ENCODE measurements at regions not wholly inside any gene's neighbourhood (a gene's known extent, or its start where the extent isn't known, plus 50 kb on each side); places are given as distances from the start of the nearest gene placed in this dataset.
"Not testable (repeated sequence)": the region's sequence is repeated elsewhere in the genome, so short reads cannot be mapped to it uniquely, and the experiment has no call there.

GRCh38 chr16:48961546-48961945, 320.1 kb downstream of the CBLN1 start:
- no peaks in the 10 kb centered on the region for H3K27me3 ChIP-seq (ENCODE audit: control insufficient read depth in 2 of 2, insufficient read depth in 2 of 2, low read length in 2 of 2)
- H3K9ac ChIP-seq (ENCODE audit: low read depth in 1 of 2, low read length in 2 of 2): no peak overlapping the region
- H3K4me3 ChIP-seq (ENCODE audit: low read length in 2 of 2): no peak overlapping the region
- no peaks in the 10 kb centered on the region for H3K9me3 ChIP-seq (ENCODE audit: control insufficient read depth in 2 of 2, low read length in 2 of 2)
- H3K36me3 ChIP-seq (ENCODE audit: control insufficient read depth in 2 of 2, insufficient read depth in 2 of 2, low read length in 2 of 2): no peaks in the 10 kb centered on the region
- no peak overlapping the region for H3K27ac ChIP-seq (ENCODE audit: low read depth in 2 of 2, low read length in 2 of 2)
- H3K4me1 ChIP-seq (ENCODE audit: control insufficient read depth in 2 of 2, insufficient read depth in 2 of 2, low read length in 2 of 2): no peaks in the 10 kb centered on the region

GRCh38 chr16:48960830-48961229, 320.8 kb downstream of the CBLN1 start:
- H3K27ac ChIP-seq (ENCODE audit: low read depth in 2 of 2, low read length in 2 of 2): no peak overlapping the region
- no peaks in the 10 kb centered on the region for H3K4me1 ChIP-seq (ENCODE audit: control insufficient read depth in 2 of 2, insufficient read depth in 2 of 2, low read length in 2 of 2)
- H3K36me3 ChIP-seq (ENCODE audit: control insufficient read depth in 2 of 2, insufficient read depth in 2 of 2, low read length in 2 of 2): no peaks in the 10 kb centered on the region
- H3K27me3 ChIP-seq (ENCODE audit: control insufficient read depth in 2 of 2, insufficient read depth in 2 of 2, low read length in 2 of 2): no peaks in the 10 kb centered on the region
- no peaks in the 10 kb centered on the region for H3K9me3 ChIP-seq (ENCODE audit: control insufficient read depth in 2 of 2, low read length in 2 of 2)
- no peak overlapping the region for H3K4me3 ChIP-seq (ENCODE audit: low read length in 2 of 2)
- H3K9ac ChIP-seq (ENCODE audit: low read depth in 1 of 2, low read length in 2 of 2): no peak overlapping the region

- H3K9ac ChIP-seq (ENCODE audit: low read depth in 1 of 2, low read length in 2 of 2): no peak overlapping the region
Observed at GRCh38 chr16:48959747-48960146, 321.9 kb downstream of the CBLN1 start.

GRCh38 chr16:48959204-48959603, 322.4 kb downstream of the CBLN1 start:
- H3K27ac ChIP-seq (ENCODE audit: low read depth in 2 of 2, low read length in 2 of 2): no peak overlapping the region
- H3K4me3 ChIP-seq (ENCODE audit: low read length in 2 of 2): no peak overlapping the region
- no peaks in the 10 kb centered on the region for H3K27me3 ChIP-seq (ENCODE audit: control insufficient read depth in 2 of 2, insufficient read depth in 2 of 2, low read length in 2 of 2)
- no peaks in the 10 kb centered on the region for H3K36me3 ChIP-seq (ENCODE audit: control insufficient read depth in 2 of 2, insufficient read depth in 2 of 2, low read length in 2 of 2)
- no peaks in the 10 kb centered on the region for H3K4me1 ChIP-seq (ENCODE audit: control insufficient read depth in 2 of 2, insufficient read depth in 2 of 2, low read length in 2 of 2)
- H3K9ac ChIP-seq (ENCODE audit: low read depth in 1 of 2, low read length in 2 of 2): no peak overlapping the region
- H3K9me3 ChIP-seq (ENCODE audit: control insufficient read depth in 2 of 2, low read length in 2 of 2): no peaks in the 10 kb centered on the region

More at GRCh38 chr16:48959747-48960146, 321.9 kb downstream of the CBLN1 start:
- Histone ChIP-seq H3K9me3 (ENCODE audit: control insufficient read depth in 2 of 2, low read length in 2 of 2) (no peaks in the 10 kb centered on the region), H3K4me1 (ENCODE audit: control insufficient read depth in 2 of 2, insufficient read depth in 2 of 2, low read length in 2 of 2) (no peaks in the 10 kb centered on the region), H3K4me3 (ENCODE audit: low read length in 2 of 2) (no peak overlapping the region), H3K36me3 (ENCODE audit: control insufficient read depth in 2 of 2, insufficient read depth in 2 of 2, low read length in 2 of 2) (no peaks in the 10 kb centered on the region), H3K27me3 (ENCODE audit: control insufficient read depth in 2 of 2, insufficient read depth in 2 of 2, low read length in 2 of 2) (no peaks in the 10 kb centered on the region), H3K27ac (ENCODE audit: low read depth in 2 of 2, low read length in 2 of 2) (no peak overlapping the region)

- Histone ChIP-seq H3K4me3 (ENCODE audit: low read length in 2 of 2) (no peak overlapping the region), H3K27ac (ENCODE audit: low read depth in 2 of 2, low read length in 2 of 2) (no peak overlapping the region), H3K36me3 (ENCODE audit: control insufficient read depth in 2 of 2, insufficient read depth in 2 of 2, low read length in 2 of 2) (no peaks in the 10 kb centered on the region), H3K27me3 (ENCODE audit: control insufficient read depth in 2 of 2, insufficient read depth in 2 of 2, low read length in 2 of 2) (no peaks in the 10 kb centered on the region), H3K9me3 (ENCODE audit: control insufficient read depth in 2 of 2, low read length in 2 of 2) (no peaks in the 10 kb centered on the region), H3K9ac (ENCODE audit: low read depth in 1 of 2, low read length in 2 of 2) (no peak overlapping the region), H3K4me1 (ENCODE audit: control insufficient read depth in 2 of 2, insufficient read depth in 2 of 2, low read length in 2 of 2) (no peaks in the 10 kb centered on the region)
Observed at GRCh38 chr16:48958681-48959080, 323.0 kb downstream of the CBLN1 start.

- Histone ChIP-seq H3K9ac (ENCODE audit: low read depth in 1 of 2, low read length in 2 of 2) (no peak overlapping the region), H3K4me3 (ENCODE audit: low read length in 2 of 2) (no peak overlapping the region), H3K9me3 (ENCODE audit: control insufficient read depth in 2 of 2, low read length in 2 of 2) (no peaks in the 10 kb centered on the region), H3K27ac (ENCODE audit: low read depth in 2 of 2, low read length in 2 of 2) (no peak overlapping the region), H3K27me3 (ENCODE audit: control insufficient read depth in 2 of 2, insufficient read depth in 2 of 2, low read length in 2 of 2) (no peaks in the 10 kb centered on the region), H3K36me3 (ENCODE audit: control insufficient read depth in 2 of 2, insufficient read depth in 2 of 2, low read length in 2 of 2) (no peaks in the 10 kb centered on the region), H3K4me1 (ENCODE audit: control insufficient read depth in 2 of 2, insufficient read depth in 2 of 2, low read length in 2 of 2) (no peaks in the 10 kb centered on the region)
Observed at GRCh38 chr16:48956620-48957019, 325.0 kb downstream of the CBLN1 start.

- H3K27me3 ChIP-seq (ENCODE audit: control insufficient read depth in 2 of 2, insufficient read depth in 2 of 2, low read length in 2 of 2): no peaks in the 10 kb centered on the region
- no peak overlapping the region for H3K4me3 ChIP-seq (ENCODE audit: low read length in 2 of 2)
- H3K27ac ChIP-seq (ENCODE audit: low read depth in 2 of 2, low read length in 2 of 2): no peak overlapping the region
- no peaks in the 10 kb centered on the region for H3K9me3 ChIP-seq (ENCODE audit: control insufficient read depth in 2 of 2, low read length in 2 of 2)
- H3K4me1 ChIP-seq (ENCODE audit: control insufficient read depth in 2 of 2, insufficient read depth in 2 of 2, low read length in 2 of 2): no peaks in the 10 kb centered on the region
- H3K36me3 ChIP-seq (ENCODE audit: control insufficient read depth in 2 of 2, insufficient read depth in 2 of 2, low read length in 2 of 2): no peaks in the 10 kb centered on the region
- H3K9ac ChIP-seq (ENCODE audit: low read depth in 1 of 2, low read length in 2 of 2): no peak overlapping the region
Observed at GRCh38 chr16:48955837-48956236, 325.8 kb downstream of the CBLN1 start.

GRCh38 chr16:48951621-48952125, 330.0 kb downstream of the CBLN1 start:
- not testable (repeated sequence) for H3K9ac ChIP-seq (ENCODE audit: low read depth in 1 of 2, low read length in 2 of 2); H3K36me3 ChIP-seq (ENCODE audit: control insufficient read depth in 2 of 2, insufficient read depth in 2 of 2, low read length in 2 of 2); H3K4me1 ChIP-seq (ENCODE audit: control insufficient read depth in 2 of 2, insufficient read depth in 2 of 2, low read length in 2 of 2); H3K27ac ChIP-seq (ENCODE audit: low read depth in 2 of 2, low read length in 2 of 2); H3K9me3 ChIP-seq (ENCODE audit: control insufficient read depth in 2 of 2, low read length in 2 of 2); H3K4me3 ChIP-seq (ENCODE audit: low read length in 2 of 2); H3K27me3 ChIP-seq (ENCODE audit: control insufficient read depth in 2 of 2, insufficient read depth in 2 of 2, low read length in 2 of 2)

GRCh38 chr16:48950184-48950583, 331.5 kb downstream of the CBLN1 start:
- Histone ChIP-seq H3K9me3 (ENCODE audit: control insufficient read depth in 2 of 2, low read length in 2 of 2) (no peaks in the 10 kb centered on the region), H3K27me3 (ENCODE audit: control insufficient read depth in 2 of 2, insufficient read depth in 2 of 2, low read length in 2 of 2) (no peaks in the 10 kb centered on the region), H3K27ac (ENCODE audit: low read depth in 2 of 2, low read length in 2 of 2) (no peak overlapping the region), H3K4me3 (ENCODE audit: low read length in 2 of 2) (no peak overlapping the region), H3K9ac (ENCODE audit: low read depth in 1 of 2, low read length in 2 of 2) (no peak overlapping the region), H3K36me3 (ENCODE audit: control insufficient read depth in 2 of 2, insufficient read depth in 2 of 2, low read length in 2 of 2) (no peaks in the 10 kb centered on the region), H3K4me1 (ENCODE audit: control insufficient read depth in 2 of 2, insufficient read depth in 2 of 2, low read length in 2 of 2) (no peaks in the 10 kb centered on the region)

- no peaks in the 10 kb centered on the region for H3K36me3 ChIP-seq (ENCODE audit: control insufficient read depth in 2 of 2, insufficient read depth in 2 of 2, low read length in 2 of 2)
- no peaks in the 10 kb centered on the region for H3K4me1 ChIP-seq (ENCODE audit: control insufficient read depth in 2 of 2, insufficient read depth in 2 of 2, low read length in 2 of 2)
- no peak overlapping the region for H3K4me3 ChIP-seq (ENCODE audit: low read length in 2 of 2)
- no peaks in the 10 kb centered on the region for H3K9me3 ChIP-seq (ENCODE audit: control insufficient read depth in 2 of 2, low read length in 2 of 2)
- no peaks in the 10 kb centered on the region for H3K27me3 ChIP-seq (ENCODE audit: control insufficient read depth in 2 of 2, insufficient read depth in 2 of 2, low read length in 2 of 2)
- H3K27ac ChIP-seq (ENCODE audit: low read depth in 2 of 2, low read length in 2 of 2): no peak overlapping the region
- no peak overlapping the region for H3K9ac ChIP-seq (ENCODE audit: low read depth in 1 of 2, low read length in 2 of 2)
Observed at GRCh38 chr16:48949636-48950035, 332.0 kb downstream of the CBLN1 start.

GRCh38 chr16:48948911-48949310, 332.7 kb downstream of the CBLN1 start:
- Histone ChIP-seq H3K4me3 (ENCODE audit: low read length in 2 of 2) (no peak overlapping the region), H3K27ac (ENCODE audit: low read depth in 2 of 2, low read length in 2 of 2) (no peak overlapping the region), H3K9ac (ENCODE audit: low read depth in 1 of 2, low read length in 2 of 2) (no peak overlapping the region), H3K9me3 (ENCODE audit: control insufficient read depth in 2 of 2, low read length in 2 of 2) (no peaks in the 10 kb centered on the region), H3K36me3 (ENCODE audit: control insufficient read depth in 2 of 2, insufficient read depth in 2 of 2, low read length in 2 of 2) (no peaks in the 10 kb centered on the region), H3K27me3 (ENCODE audit: control insufficient read depth in 2 of 2, insufficient read depth in 2 of 2, low read length in 2 of 2) (no peaks in the 10 kb centered on the region), H3K4me1 (ENCODE audit: control insufficient read depth in 2 of 2, insufficient read depth in 2 of 2, low read length in 2 of 2) (no peaks in the 10 kb centered on the region)
